GM19397 (cell line): ENCODE measurements at regions not wholly inside any gene's neighbourhood (a gene's known extent, or its start where the extent isn't known, plus 50 kb on each side); places are given as distances from the start of the nearest gene placed in this dataset.

ENCODE experiments used
- ATAC-seq: cut with Tn5 transposase; IDR thresholded peaks from one replicate; pipeline ENCODE4 v1.9.1; 2021; ENCODE audit warnings: mild to moderate bottlenecking, moderate library complexity; ENCODE audit not compliant: unreplicated experiment

GRCh38 chr4:15270201-15270600, 157.6 kb upstream of the C1QTNF7 start:
- ATAC-seq: no peak

DNA sequence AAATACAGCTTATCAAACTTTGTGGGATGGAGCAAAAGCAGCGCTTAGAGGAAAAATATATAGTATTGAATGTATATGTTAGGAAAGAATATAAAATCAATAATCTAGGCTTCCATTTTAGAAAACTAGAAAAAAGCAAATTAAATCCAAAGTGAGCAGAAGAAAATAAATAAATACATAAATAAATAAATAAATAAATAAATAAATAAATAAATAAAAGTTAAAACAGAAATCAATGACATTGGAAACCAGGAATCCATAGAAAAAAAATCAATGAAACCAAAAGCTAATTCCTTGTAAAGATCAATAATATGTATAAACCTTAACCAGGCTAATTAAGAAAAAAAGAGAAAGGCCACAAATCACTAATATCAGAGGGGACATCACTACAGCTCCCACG, 141.8 kb upstream of the C1QTNF7 start:
- ATAC-seq: no peak

DNA sequence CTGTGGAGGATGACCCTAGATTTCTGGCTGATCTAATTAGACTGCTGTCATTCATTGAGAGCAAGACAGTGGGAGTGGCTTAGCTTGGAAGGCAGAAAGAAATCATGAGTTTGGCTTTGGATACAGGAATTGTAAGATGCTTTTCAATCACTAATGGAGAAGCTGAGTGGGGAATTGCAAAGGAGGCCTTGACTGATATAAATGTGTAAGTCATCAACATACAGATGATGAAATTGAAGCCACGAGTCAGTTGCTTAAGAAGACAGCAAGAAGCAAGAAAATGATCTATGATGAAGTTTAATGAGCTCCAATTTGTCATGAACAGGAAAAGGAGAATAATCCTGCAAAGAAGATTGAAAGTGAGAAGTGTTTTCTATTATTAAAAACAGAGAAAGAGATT, 136.7 kb upstream of the C1QTNF7 start:
- ATAC-seq: no peak

DNA sequence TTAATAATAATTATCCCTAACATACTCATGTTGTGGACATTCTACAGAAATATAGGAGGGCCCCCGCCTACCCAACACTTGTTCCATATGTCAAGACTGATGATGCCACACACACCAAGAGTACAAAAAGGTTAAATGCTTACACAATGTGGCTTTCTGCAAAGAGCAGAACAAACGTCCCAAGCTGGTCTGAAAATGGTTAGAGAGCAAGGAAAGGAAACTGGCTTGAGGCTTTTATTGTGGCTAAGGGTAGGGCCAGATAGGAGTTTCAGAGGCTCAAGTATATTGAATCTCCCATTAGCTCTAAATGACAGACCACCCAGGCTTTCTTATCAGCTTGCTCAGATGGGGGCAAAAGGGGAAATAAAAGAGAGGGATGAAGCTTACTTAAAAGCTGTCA, 134.1 kb upstream of the C1QTNF7 start:
- ATAC-seq: no peak

DNA sequence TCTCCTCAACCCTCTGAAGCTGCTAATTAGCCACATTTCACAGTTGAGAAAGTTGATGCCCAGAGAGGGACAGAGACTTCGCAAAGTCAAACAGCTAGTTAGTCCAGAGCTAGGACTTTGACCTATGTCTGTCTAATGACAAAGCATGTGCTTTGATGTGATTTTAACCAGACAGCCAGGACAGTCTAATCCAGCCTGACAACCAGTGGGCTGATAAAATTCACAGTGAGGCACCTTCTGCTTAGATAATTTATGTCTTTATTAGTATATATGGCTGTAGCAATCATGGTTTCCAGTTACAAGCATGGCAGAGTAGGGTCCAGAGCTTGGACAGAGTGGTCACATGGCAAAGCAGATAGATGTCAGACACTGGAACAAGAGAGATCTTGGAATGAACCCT, 133.6 kb upstream of the C1QTNF7 start:
- no peak for ATAC-seq

DNA sequence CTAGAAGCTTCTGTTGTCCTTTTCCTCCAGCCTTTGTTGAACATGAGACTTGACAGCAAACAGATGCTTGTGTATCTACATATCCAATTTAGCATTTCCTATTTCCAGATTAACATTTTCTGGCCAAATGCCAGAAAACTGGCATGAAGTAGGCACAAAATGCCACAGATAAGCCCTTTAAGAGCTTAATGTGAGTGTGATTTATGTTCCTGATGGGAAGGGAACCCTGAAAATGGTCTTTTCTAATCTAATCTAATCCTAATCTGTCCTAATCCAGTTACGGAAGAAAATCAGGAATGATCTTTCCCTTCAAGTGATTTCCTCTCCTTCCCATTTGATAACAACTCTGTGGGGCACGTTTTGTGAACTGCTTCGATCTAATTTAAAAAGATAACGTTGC, 133.0 kb upstream of the C1QTNF7 start:
- no peak for ATAC-seq

DNA sequence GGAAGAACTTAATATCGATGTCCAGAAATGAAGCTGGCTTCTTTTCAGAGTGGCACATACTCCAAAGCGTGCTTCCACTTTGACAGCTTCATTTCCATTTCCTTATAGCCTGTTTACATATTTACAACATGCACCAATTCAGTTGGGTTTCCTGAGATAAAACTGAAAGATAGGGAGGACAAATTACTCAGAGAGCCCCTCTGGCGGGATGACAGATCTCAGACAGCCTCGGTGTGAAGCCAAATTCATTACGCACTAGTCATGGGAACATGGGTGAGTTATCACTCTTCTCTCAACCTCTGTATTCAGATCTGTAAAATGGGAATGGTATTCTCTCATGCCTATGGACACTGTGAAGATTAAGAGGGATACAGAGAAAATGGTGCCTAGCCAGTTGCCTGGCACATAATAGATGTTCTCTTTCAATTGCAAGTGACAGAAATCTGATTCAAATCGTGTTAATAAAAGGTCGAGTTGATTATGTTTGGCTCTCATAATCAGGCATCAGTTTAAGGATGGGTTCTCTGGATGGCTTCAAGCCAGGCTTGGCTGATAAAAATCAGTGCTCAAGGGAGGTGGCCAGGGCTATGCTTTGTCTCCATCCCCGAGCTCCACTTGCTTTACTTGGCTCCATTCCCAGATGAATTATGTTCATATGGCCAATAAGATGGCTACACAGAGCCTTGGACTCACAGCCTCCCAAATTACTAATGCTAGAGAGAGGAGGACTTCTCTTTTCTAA, 132.2 kb upstream of the C1QTNF7 start:
- ATAC-seq: no peak

GRCh38 chr4:15297344-15297743, 130.5 kb upstream of the C1QTNF7 start:
- ATAC-seq: no peak

DNA sequence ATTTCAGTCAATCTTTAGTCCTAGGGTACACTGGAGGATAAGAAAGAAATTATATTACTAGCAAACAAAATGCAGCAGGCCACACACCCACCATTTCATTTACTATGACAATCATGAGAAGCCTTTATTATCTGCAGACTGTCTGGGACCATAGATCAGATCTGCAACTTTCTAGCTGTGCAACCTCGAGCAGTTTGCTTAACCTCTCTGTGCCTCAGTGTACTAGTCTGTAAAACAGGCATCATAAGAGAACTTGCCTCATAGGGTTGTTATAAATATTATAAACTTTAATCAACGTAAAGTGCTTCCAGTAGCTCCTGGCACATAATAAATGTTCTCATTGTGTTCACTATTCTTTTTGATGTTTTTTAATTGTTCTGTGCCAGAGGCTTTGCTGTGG, 128.2 kb upstream of the C1QTNF7 start:
- no peak for ATAC-seq

GRCh38 chr4:15303052-15303641, 124.7 kb upstream of the C1QTNF7 start:
- no peak for ATAC-seq

- ATAC-seq: no peak
Observed at GRCh38 chr4:15314974-15315373, 112.9 kb upstream of the C1QTNF7 start.

DNA sequence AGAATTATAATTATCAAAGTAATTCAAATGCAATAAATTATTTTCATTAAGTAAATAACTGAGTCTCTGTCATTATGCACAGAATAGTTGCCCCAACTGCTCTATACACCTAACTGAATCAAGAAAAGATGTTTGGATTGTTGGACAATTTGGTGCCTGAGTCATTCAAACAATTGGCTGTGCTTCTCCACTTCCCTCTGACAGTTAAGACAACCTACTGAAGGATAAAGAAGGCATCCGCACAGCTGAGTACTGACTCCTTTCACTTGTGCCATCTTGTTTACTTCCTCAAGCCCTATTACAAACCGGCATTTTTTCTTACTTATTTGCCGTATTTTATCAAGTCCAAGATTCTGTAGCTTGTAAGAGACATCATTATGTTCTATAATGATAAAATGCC, 110.6 kb upstream of the C1QTNF7 start:
- ATAC-seq: no peak

DNA sequence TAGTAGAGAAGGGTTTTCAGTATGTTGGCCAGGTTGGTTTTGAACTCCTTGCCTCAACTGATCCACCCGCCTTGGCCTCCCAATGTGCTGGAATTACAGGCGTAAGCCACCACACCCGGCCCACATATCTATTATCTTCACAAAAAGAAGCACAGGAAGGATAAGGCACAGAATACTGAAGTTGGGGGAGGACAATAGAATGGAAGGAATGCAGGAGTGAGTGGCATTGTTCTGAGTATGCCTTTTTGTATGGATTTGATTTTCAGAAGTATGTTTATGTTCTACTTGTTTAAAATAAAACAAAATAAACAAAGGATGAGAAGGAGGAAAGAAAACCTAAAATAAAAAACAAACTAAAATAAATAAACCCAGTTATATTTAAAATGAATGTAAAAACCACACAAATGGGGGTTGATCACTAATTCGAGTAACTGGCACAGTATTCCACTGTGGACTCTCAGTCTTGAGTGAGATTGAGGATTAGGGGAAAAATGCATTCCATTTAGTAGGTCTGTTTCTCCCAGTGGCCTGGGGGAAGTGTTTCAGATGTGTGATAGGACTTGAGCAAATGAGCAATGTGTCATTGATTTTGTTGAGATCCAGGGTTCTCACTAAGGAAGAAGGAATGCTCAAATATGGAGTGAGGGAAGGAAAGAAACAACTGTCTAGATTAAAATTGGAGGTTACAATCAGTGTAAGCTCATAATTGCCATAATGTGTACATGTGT, 109.0 kb upstream of the C1QTNF7 start:
- ATAC-seq: no peak

DNA sequence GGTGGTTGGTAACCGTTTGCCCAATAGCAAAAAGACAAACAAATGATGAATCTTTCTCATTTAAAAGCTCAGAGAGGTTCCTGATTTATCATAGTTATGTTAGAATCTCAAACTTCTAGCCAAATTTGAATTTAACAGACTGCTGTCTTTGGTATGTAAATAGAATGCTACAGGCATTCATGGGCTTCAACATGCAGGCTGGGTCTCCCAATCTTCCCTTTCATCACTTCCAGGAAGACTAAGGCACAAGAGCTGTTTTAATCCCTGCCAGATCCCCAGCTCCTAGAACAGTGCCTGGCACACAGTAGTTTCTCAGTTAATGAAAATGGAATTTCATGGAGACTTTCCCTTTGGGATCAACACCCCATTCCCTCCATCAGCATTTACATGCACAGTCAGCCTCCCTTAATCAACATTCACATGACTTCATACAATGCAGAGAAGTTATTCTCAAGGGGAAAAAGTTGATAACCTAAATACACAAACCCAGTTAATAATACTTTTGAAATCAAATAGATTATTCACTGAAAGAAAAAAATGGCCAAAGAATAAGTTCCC, 107.6 kb upstream of the C1QTNF7 start:
- ATAC-seq: no peak

DNA sequence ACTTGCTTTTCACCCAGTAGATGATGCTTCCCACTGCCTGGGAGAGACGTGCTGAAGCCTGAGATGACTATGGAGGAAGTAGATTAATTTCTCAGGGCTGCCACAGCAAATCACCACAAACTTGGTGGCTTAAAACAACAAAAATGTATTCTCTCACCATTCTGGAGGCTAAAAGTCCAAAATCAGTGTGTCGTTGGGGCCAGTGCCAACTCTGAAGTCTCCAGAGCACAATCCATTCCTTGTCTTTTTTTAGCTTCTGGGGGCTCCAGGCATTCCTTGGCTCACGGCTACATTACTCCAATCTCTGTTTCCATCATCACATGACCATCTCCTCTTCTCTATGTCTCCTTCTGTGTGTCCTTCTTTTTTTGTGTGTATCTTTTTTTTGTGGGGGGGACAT, 105.8 kb upstream of the C1QTNF7 start:
- no peak for ATAC-seq

DNA sequence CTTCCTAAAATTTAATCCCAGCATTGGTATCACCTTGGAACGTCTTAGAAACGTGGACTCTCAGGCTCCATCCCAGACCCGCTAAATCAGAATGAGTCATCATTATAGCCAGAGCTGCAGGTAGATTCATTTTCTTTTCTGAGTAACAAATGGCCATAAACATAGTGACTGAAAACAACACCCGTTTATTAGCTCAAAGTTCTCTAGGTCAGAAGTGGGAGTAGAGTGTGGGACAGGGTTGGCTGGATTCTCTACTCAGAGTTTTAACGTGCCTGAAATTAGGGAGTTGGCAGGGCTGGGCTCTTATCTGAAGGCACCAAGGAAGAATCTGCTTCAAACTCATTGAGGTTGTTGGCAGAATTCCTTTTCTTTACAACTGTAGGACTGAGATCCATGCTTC, 101.8 kb upstream of the C1QTNF7 start:
- ATAC-seq: no peak

DNA sequence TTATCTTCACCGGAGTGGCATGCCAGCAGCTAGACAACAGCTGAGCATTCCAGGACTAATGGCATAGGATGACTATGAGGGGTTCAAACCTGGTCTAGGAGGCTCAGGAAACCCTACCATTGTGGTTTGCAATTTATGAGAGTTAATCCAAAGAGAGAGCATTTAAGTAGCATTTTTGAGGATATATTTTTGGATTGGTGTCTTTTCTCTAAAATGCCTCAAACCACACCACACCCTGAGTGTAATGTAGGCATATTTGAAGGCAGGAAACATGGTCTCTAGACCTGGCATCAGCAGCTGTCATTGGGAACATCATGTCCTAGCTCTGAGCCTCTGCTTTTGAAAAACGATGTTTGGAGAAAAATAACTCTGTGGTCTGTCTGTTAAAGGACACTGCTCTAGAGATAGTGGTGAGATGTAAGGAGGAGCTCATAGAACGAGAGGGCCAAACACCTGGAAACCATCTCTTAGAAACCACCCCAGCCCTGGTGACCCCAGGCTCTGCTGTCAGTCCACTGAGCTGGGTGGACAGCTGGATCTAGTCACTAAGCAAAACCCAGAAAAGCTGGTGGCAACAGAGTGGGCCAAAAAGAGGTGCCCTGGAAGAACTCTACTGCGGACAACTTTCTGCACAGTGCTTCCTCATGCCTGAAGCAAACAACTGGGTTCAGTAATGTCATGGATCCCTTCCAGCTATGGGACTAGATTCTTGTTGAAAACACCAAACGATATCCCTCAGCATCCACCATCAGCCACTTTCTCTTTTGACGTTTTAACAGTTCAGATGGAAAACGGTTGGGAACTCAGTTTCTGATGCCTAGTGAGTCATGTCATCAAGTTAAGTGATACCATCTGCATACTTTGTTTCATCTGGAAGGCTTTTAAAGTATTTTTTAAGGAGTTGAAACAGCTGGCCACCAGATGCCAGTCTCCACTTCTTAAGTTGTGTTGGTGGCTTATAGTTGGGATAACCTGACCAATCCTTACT, 100.2 kb upstream of the C1QTNF7 start:
- ATAC-seq: no peak

DNA sequence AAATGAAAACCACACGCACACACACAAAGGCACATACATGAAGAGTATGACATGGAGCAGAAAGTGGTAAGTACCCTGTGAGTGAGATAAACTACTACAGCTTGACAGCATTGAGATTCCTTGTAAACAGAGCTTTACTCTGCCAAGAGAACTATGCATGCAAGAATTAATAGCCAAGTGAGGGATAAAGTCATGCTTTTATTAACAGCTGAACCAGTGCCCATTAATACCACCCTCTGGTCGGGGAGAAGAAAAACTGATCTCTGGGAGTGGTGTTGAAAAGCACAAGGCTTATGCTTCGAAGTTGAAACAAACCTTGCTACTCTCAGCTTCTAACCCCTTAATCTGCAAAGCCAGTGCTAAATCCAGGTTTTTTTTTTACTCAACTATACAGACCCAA, 95.9 kb upstream of the C1QTNF7 start:
- ATAC-seq: no peak

- ATAC-seq: no peak
Observed at GRCh38 chr4:15332377-15332776, 95.5 kb upstream of the C1QTNF7 start.

DNA sequence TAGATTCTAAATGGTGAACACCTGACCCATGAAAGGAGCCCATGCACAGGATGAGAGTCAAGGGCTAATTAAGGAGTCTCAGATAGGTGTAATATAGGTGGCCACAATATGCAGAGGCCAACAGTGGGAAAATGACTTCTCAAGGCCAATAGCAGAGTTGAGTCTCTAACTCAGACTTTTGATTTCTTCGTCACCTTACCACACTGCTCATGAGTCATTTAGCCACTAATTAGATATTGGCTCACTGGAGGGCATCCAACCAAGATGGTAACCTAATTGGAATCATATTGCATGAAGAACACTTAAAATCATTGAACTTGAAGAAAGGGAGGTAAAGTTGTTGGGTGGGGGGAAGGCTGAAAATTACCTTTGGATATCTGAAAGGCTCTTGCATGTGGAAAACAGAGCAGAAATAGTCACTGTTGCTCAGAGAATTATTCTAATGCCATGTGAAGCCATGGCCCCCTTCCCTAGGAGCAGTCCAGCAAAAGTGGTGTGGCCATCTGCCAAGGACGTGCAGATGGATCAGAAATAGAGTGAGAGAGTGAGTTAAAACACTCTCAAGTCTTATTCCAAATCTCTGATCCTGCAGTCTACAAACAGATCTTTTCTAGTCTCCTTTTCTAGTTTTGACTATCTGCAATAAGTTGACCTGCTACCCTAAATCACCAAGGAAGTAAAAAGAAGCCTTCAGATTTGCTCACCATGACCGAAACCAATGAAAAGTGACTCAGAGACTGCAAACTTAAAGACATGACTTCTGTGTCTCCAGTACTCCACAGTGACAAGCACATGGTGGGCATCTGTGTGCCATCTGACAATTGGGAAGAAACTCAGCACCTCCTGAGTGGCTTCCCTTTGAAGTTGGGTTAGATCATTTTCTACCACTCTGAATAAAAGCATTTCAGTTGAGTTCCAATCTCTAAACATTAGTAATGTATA, 93.9 kb upstream of the C1QTNF7 start:
- no peak for ATAC-seq
